HFFc6 (cell line): ENCODE measurements at regions not wholly inside any gene's neighbourhood (a gene's known extent, or its start where the extent isn't known, plus 50 kb on each side); places are given as distances from the start of the nearest gene placed in this dataset.
"Not testable (repeated sequence)": the region's sequence is repeated elsewhere in the genome, so short reads cannot be mapped to it uniquely, and the experiment has no call there.

Experiments
- DNase-seq: peaks from one replicate; pipeline ENCODE4 v3.0.0-alpha.2; 2018
- H3K27ac Mint-ChIP-seq: 2 replicates; pipeline ENCODE4 v1.8.0; 2020; ENCODE audit warnings: mild to moderate bottlenecking, mixed read lengths
- H3K27me3 Mint-ChIP-seq: 2 replicates; pipeline ENCODE4 v1.8.0; 2021; ENCODE audit warnings: mild to moderate bottlenecking, moderate library complexity, mixed read lengths; ENCODE audit not compliant: insufficient read depth
- H3K36me3 Mint-ChIP-seq: 2 replicates; pipeline ENCODE4 v1.8.0; 2021; ENCODE audit warnings: low read depth, mixed read lengths
- H3K4me1 Mint-ChIP-seq: 2 replicates; pipeline ENCODE4 v1.8.0; 2020; ENCODE audit warnings: low read depth, mixed read lengths
- H3K4me3 Mint-ChIP-seq: 2 replicates; pipeline ENCODE4 v1.8.0; 2020; ENCODE audit warnings: mild to moderate bottlenecking, moderate library complexity, mixed read lengths
- H3K9me3 Mint-ChIP-seq: 2 replicates; pipeline ENCODE4 v1.8.0; 2020; ENCODE audit warnings: mild to moderate bottlenecking, mixed read lengths
- CTCF ChIP-seq: fragments of 200-600 bp; sonication (generic); IDR thresholded peaks from 2 replicates; pipeline ENCODE4 v1.5.0; 2021; ENCODE audit warnings: antibody characterized with exemption, mild to moderate bottlenecking

- Mint-ChIP-seq H3K36me3 (no peaks in the 10 kb centered on the region), H3K27me3 (peaks cover 2% of the 10 kb centered on the region; the same call in 1 of the 2 replicates), H3K4me3 (no peak overlapping the region), H3K9me3 (no peaks in the 10 kb centered on the region), H3K4me1 (peaks cover 23% of the 10 kb centered on the region), H3K27ac (no peak overlapping the region)
- DNase-seq = no peak
- TF ChIP-seq CTCF = no peak
Observed at GRCh38 chr15:36160351-36160750, 419.1 kb upstream of the CDIN1 start.

- TF ChIP-seq CTCF = no peak
- no peak overlapping the region for H3K27ac Mint-ChIP-seq
- H3K27me3 Mint-ChIP-seq = peaks cover 2% of the 10 kb centered on the region; the same call in 1 of the 2 replicates
- peaks cover 23% of the 10 kb centered on the region for H3K4me1 Mint-ChIP-seq
- H3K9me3 Mint-ChIP-seq = no peaks in the 10 kb centered on the region
- H3K4me3 Mint-ChIP-seq = no peak overlapping the region
- no peaks in the 10 kb centered on the region for H3K36me3 Mint-ChIP-seq
- DNase-seq = no peak
Observed at GRCh38 chr15:36161108-36161507, 418.3 kb upstream of the CDIN1 start.

- Mint-ChIP-seq H3K27me3 (peaks cover 2% of the 10 kb centered on the region; the same call in 1 of the 2 replicates), H3K4me3 (no peak overlapping the region), H3K9me3 (no peaks in the 10 kb centered on the region), H3K4me1 (peaks cover 18% of the 10 kb centered on the region), H3K27ac (no peak overlapping the region), H3K36me3 (no peaks in the 10 kb centered on the region)
- TF ChIP-seq CTCF = no peak
- peak; percentile 11 for DNase-seq
Observed at GRCh38 chr15:36161771-36162212, 417.6 kb upstream of the CDIN1 start.

- H3K27me3 Mint-ChIP-seq, DNase-seq, H3K9me3 Mint-ChIP-seq, H3K36me3 Mint-ChIP-seq, H3K27ac Mint-ChIP-seq, H3K4me3 Mint-ChIP-seq: not testable (repeated sequence)
- peaks cover 10% of the 10 kb centered on the region; the same call in 1 of the 2 replicates for H3K4me1 Mint-ChIP-seq
Observed at GRCh38 chr15:36163983-36164382, 415.4 kb upstream of the CDIN1 start.

- Mint-ChIP-seq H3K27me3 (no peaks in the 10 kb centered on the region), H3K36me3 (no peaks in the 10 kb centered on the region), H3K9me3 (no peaks in the 10 kb centered on the region), H3K4me3 (no peak overlapping the region), H3K4me1 (peaks cover 9% of the 10 kb centered on the region), H3K27ac (no peak overlapping the region)
- DNase-seq = no peak
- TF ChIP-seq CTCF = no peak
Observed at GRCh38 chr15:36172955-36173354, 406.5 kb upstream of the CDIN1 start.

GRCh38 chr15:36175186-36175740 lies 404.2 kb upstream of the CDIN1 start:
- Mint-ChIP-seq H3K27ac (no peak overlapping the region), H3K36me3 (no peaks in the 10 kb centered on the region), H3K4me1 (peaks cover 12% of the 10 kb centered on the region), H3K4me3 (no peak overlapping the region), H3K27me3 (no peaks in the 10 kb centered on the region; the same call in none of the 2 replicates), H3K9me3 (no peaks in the 10 kb centered on the region)
- no peak for TF ChIP-seq CTCF
- no peak for DNase-seq
